GM12878 (cell line): ENCODE measurements at regions not wholly inside any gene's neighbourhood (a gene's known extent, or its start where the extent isn't known, plus 50 kb on each side); places are given as distances from the start of the nearest gene placed in this dataset.

Experiments
- CBX5 ChIP-seq: sonication (generic); IDR thresholded peaks from 2 replicates; pipeline ENCODE4 v1.6.1; 2016; ENCODE audit warnings: low read depth, moderate library complexity, mild to moderate bottlenecking, inconsistent platforms
- E2F4 ChIP-seq: IDR thresholded peaks from 2 replicates; pipeline ENCODE4 v1.6.1; 2012; ENCODE audit warnings: low read depth, low read length, improper control_type of control experiment
- ESRRA ChIP-seq: IDR thresholded peaks from 2 replicates; pipeline ENCODE4 v1.6.1; 2012; ENCODE audit warnings: mild to moderate bottlenecking, low read length, improper control_type of control experiment
- IRF5 ChIP-seq: fragments of 450-650 bp; IDR thresholded peaks from 2 replicates; pipeline ENCODE4 v1.6.1; 2017; ENCODE audit warnings: borderline replicate concordance
- PML ChIP-seq: IDR thresholded peaks from 2 replicates; pipeline ENCODE4 v1.6.1; 2012; ENCODE audit warnings: low read length, inconsistent platforms
- RELA ChIP-seq: fragments of 450-650 bp; IDR thresholded peaks from 2 replicates; pipeline ENCODE4 v1.8.0; 2014; ENCODE audit warnings: borderline replicate concordance; ENCODE audit not compliant: partially characterized antibody
- RUNX3 ChIP-seq: IDR thresholded peaks from 2 replicates; pipeline ENCODE4 v1.6.1; 2012; ENCODE audit warnings: low read length, inconsistent platforms
- SP1 ChIP-seq: IDR thresholded peaks from one replicate; pipeline ENCODE4 v1.6.1; 2011; ENCODE audit warnings: low read depth, low read length
- ZBTB33 ChIP-seq: fragments of 450-650 bp; IDR thresholded peaks from 2 replicates; pipeline ENCODE4 v1.6.1; 2017; ENCODE audit warnings: mild to moderate bottlenecking

DNA sequence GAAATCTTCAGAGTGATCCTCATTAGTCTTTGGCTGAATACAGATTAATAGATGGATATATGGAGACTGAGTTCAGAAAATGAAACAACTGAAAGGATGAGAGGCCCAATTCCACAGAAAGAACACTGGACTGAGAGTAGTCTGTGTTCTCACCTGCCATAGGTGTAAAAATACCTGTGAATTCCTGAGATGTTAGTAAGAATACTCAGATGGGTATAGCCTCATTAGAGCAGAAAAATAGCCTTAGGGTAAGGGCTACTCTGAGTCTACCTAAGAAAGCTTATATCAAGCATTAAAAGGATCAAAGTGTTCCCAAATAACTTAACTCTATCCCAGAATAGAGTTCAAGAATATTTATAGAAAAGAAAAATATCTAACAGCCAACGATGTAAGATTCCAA, 1510.3 kb upstream of the SEL1L start (continued):
- TF ChIP-seq E2F4: no peak
- no peak for TF ChIP-seq ZBTB33
- TF ChIP-seq ESRRA: no peak
- TF ChIP-seq RELA: no peak
- no peak for TF ChIP-seq PML
- TF ChIP-seq IRF5: no peak
- TF ChIP-seq RUNX3: no peak
- no peak for TF ChIP-seq SP1
- TF ChIP-seq CBX5: no peak
